Stimulated activated CD4-positive, alpha-beta T cell treated with anti-CD3 and anti-CD28 coated beads, Interleukin-15, amount 100 ng/mL, for 24 hours (primary cell): ENCODE measurements at regions not wholly inside any gene's neighbourhood (a gene's known extent, or its start where the extent isn't known, plus 50 kb on each side); places are given as distances from the start of the nearest gene placed in this dataset.
"Not testable (repeated sequence)": the region's sequence is repeated elsewhere in the genome, so short reads cannot be mapped to it uniquely, and the experiment has no call there.

Experiments
- DNase-seq: peaks from one replicate; pipeline ENCODE4 v3.0.0-alpha.2; 2020

DNA sequence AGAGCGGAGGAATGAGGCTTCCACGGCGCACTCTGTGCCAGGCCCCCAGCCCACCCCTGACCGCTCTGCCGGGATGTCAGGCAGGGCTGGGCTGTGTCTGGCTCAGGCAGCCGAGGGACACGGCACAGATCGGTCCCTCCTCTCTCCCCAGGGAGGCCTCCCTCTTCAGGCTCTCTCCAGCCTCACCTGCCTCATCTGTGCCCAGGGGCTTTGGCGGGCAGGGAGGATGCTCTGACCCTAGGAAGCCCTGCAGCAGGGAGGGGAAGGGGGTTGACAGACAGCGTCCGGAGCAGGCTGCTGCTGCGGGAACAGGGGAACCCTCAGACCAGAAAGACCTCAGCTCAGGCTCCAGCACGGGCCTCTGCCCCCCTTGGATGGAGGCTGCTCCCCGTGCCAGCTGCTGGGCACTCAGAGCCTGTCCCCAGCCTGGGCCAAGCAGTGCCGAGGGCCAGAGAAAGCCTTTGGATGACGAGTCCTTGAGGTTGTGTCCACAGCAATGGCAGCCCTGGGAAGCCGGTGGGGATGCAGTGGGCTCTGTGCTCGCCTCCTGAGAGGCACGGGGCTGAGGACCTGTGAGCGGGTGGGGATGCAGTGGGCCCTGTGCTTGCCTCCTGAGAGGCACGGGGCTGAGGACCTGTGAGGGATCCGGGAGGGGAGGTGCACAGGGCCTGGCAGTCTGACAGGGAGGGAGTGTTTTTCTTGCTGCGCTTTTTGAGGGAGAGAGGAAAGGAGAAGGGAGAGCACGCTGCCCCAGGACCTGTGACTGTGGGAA, 66.9 kb downstream of the FOXL3 start:
- no peak for DNase-seq

- DNase-seq: no peak
These were observed 67.7 kb downstream of the FOXL3 start for GRCh38 chr7:357531-358209.

GRCh38 chr7:358352-358751, 68.4 kb downstream of the FOXL3 start:
- DNase-seq: no peak

DNA sequence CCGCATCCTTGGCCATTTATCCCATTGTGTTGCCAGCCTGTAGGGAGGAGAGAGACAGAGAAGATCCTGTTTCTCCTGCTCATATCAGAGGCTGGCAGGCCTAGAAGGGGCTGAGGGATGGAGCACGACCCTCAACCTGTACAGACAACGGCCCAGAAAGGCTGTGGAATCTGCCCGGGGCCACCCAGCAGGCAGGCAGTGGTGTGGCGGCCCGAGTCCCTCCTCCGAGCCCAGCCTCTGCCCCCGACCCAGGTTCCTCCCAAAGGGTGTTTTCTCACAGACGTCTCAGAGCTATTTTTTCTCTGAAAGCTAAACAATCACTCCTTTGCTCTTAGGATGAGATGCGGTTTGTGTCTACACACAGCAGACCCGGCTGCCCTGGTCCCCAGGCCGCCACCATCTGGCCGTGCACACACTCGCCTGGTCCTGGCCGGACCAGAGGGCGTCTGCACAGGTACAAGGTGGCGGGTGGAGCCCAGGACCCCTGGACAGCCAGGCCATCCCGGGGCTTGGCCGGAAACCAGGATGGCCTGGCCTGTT, 69.3 kb downstream of the FOXL3 start:
- DNase-seq: no peak

DNA sequence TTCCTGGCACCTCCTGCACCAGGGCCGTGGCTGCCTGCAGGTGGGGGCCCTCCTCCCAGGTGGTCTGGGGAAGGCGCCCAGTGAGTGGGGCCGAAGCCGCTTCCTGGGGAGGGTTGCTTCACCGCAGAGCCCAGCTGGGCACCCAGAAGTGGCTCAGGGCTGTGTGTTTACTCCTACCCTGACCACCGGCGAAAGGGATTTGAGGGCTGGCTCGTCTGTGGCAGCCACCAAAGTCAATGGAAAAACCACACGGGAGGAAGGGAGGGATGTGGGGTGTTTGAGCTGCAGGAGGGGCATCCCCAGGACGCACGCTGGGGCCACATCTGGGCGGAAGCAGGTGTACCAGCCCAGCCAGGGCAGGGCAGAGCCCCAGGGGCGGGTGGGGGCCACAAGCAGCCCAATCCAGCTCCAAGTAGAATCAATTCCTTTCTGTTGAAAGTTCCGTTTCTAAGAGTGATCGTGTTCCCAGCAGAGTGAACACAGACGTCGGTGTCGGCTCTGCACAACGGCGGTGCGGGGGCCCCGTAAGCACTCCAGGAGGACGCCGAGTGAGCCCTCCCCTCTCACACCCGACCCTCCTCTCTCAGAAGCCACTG, 69.9 kb downstream of the FOXL3 start:
- peak; percentile 49 for DNase-seq

- peak; percentile 70 for DNase-seq
These were observed 70.6 kb downstream of the FOXL3 start for GRCh38 chr7:360454-361100.

- DNase-seq: not testable (repeated sequence)
These were observed 71.2 kb downstream of the FOXL3 start for GRCh38 chr7:361182-361581.

GRCh38 chr7:361680-362401, 71.9 kb downstream of the FOXL3 start:
- DNase-seq: no peak

- DNase-seq: peak; percentile 69
These were observed 72.6 kb downstream of the FOXL3 start for GRCh38 chr7:362402-363096.

DNA sequence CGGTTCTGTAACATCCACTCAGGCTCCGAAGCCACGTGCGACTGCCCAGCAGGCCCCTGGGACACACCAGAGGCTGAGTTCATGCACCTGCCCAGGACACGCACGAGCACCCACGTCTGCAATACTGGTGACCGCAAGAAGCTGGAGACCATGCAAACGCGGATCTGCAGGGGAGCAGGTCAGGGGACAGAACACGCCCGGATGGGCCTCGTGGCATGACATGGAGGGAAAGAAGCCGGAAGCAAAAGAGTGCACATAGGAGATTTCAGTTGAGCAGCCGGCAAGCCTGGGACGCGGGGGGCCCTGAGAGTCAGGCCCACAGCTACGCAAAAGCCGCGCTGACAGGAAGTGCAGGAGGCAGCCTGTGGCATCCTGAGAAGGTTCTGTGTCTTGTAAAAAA, 73.7 kb downstream of the FOXL3 start:
- peak; percentile 32 for DNase-seq

DNA sequence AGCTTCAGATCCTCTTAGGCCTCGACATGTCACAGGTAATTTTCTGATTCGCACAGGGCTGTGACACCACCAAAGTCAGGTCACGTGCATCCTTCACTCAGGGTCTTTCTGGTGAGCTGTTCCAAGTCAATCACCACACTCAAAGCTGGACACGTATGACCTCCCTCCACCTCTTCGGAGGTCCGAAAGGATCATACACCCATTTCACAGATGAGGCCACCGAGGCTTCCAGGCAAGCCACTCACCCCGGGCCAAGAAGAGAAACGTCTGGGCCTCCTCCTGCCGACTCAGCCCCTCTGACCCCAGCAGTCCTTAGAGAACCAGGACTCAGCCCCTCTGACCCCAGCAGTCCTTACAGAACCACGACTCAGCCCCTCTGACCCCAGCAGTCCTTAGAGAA, 74.6 kb downstream of the FOXL3 start:
- DNase-seq: no peak

DNA sequence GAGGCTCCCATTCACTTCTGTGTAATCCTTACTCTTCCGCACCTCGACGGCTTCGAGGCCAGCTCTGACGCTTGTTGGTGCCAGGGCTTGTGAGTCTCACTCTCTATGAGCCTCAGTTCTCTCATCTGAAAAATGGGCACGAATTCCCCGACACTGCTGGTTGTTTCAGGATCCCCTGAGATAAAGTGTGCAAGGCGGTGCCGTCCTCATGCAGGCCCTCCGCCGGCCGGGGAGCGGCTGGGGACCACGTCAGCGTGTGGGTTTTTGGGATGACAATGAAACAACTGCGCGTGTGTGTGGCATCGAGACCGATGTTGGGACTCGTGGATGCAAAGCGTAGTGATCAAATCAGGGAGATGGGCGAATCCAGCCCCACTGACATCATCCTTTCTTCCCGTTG, 75.6 kb downstream of the FOXL3 start:
- DNase-seq: no peak

- DNase-seq: no peak
These were observed 76.3 kb downstream of the FOXL3 start for GRCh38 chr7:366161-366803.

DNA sequence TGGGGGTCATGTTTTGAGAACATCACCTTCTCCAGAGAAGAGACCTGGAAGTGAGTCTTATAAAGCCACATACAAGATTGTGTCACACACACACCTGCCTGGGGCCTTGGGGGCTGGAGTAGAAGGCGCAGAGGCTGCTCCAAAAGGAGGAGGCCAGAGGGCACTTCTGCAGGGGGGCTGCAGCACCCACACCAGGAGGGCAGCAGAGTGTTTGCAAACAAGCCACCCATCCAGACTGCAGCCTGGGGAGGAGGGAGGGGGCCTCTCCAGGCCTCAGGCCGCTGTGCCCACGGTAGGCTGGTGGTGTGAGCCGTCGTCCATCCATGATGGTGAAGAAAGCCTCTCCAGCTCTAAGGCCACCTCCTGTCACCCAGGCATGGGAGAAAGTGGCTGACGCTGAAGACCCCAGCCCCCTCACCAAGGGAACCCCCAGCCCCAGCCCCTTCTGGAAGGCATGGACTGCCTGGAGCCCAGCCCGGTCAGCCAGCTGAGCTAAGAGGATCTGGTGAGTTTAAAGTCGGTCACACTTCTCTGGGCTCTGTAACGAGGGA, 77.5 kb downstream of the FOXL3 start:
- DNase-seq: no peak

DNA sequence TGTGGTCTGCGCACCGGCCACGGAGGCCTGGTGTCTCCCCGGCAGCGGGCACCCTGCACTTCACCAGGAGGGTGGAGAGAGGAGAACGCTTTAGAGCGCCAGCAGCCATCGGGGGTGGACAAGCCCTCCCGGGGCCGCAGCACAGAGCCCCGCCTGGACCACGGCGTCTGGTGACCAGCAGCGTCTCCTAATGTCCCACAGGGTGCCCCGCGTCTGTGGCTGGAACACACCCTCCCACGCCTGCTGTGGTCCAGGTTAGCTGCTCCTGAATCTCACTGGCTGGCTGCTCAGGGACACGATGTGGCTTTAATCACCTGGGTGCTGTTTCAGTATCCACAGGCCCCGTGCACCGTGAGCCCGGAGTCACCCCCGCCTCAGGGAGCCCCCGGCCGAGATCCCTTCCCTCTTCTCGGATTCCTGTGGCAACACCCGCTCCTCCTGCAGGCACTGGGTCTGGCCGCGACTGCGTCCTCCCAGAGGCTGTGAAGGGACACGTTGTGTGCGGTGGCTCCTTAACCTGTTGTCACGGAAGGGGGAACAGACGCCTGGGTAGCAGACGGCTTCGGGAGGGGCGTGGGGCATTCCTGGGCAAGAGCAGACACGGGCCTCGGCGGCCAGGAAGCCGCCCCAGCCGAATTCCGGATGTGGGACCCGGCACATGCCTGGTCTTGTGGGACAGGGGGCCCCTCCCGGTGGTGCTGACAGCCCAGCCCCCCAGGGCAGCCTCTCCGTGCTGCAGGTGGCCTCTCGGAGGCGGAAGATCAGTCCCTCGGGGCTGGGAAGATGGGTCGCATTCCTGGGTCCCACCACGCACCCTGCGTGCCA, 78.9 kb downstream of the FOXL3 start:
- no peak for DNase-seq

- no peak for DNase-seq
These were observed 79.7 kb downstream of the FOXL3 start for GRCh38 chr7:369476-370258.

GRCh38 chr7:370259-370625, 80.3 kb downstream of the FOXL3 start:
- DNase-seq: no peak

DNA sequence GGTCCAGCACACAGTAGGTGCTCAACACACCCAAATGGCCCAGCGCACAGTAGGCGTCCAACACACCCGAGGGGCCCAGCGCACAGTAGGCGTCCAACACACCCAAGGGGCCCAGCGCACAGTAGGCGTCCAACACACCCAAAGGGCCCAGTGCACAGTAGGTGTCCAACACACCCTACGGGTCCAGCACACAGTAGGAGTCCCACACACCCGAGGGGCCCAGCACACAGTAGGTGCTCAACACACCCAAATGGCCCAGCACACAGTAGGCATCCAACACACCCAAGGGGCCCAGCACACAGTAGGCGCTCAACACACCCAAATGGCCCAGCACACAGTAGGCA, 80.8 kb downstream of the FOXL3 start:
- DNase-seq: no peak

DNA sequence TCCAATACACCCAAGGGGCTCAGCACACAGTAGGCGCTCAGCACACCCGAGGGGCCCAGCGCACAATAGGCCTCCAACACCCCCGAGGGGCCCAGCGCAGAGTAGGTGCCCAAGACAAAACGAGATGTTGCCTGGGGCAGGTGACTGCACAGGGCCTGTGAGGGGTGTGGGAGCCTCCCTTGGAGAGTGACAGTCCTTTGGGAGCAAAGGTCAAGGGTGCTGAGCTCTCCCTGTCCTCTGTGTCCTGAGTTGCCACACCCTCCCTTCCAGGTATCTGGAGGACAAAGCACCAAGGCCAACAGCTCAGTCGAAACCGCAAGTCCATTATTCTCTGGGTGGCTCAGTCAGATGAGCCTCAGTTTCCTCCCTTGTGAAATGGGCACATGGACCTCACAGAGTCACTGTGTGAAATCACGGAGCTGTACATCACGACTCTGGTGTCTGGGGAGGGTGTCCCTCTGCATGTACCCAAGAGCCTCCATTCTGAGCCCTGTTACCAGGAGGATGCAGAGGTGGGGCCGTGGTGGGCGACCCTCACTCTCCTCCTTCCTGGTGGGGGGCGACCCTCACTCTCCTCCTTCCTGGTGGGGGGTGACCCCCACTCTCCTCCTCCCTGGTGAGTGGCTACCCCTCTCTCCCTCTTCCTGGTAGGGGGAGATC, 81.3 kb downstream of the FOXL3 start:
- DNase-seq: no peak
